ENCODE measurements at regions not wholly inside any gene's neighbourhood (a gene's known extent, or its start where the extent isn't known, plus 50 kb on each side); places are given as distances from the start of the nearest gene placed in this dataset.

DNA sequence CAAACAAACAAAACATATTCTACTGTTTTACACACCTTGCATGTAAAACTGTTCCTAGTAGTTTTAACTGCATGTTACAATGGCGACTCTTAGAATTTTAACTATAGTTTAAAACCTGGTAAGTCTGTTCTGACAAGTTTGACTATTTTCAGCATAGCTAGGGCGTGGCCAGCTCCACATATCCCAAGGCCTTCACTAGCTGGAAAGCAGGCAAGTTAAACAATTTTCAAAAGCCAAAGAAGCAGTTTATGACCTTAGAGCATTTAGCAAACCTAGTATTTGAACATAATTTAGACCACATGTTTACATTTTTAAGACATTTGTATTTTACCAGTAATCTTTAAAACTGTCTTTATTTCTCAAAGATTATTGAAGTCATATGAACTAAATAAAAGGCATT lies 402.8 kb upstream of the SYT4 start:
- intact Hi-C loops (cut with DNase I) = no loop called here
- Histone ChIP-seq H3K27ac (no peak overlapping the region), H3K27me3 (no peaks in the 10 kb centered on the region), H3K36me3 (no peaks in the 10 kb centered on the region), H3K4me1 (ENCODE audit: insufficient read depth) (no peaks in the 10 kb centered on the region), H3K4me3 (no peak overlapping the region), H3K9me3 (no peaks in the 10 kb centered on the region)
- no peak for DNase-seq
- 11 to 40% (median 12%) methylated on average over 2 of the region's 2 CpGs for WGBS, 3 donors
- TF ChIP-seq EP300 (IDR thresholded peaks at IDR 0.05) (no peak), POLR2A (IDR thresholded peaks at IDR 0.05) (no peak)
- TF ChIP-seq, protein P1, sequence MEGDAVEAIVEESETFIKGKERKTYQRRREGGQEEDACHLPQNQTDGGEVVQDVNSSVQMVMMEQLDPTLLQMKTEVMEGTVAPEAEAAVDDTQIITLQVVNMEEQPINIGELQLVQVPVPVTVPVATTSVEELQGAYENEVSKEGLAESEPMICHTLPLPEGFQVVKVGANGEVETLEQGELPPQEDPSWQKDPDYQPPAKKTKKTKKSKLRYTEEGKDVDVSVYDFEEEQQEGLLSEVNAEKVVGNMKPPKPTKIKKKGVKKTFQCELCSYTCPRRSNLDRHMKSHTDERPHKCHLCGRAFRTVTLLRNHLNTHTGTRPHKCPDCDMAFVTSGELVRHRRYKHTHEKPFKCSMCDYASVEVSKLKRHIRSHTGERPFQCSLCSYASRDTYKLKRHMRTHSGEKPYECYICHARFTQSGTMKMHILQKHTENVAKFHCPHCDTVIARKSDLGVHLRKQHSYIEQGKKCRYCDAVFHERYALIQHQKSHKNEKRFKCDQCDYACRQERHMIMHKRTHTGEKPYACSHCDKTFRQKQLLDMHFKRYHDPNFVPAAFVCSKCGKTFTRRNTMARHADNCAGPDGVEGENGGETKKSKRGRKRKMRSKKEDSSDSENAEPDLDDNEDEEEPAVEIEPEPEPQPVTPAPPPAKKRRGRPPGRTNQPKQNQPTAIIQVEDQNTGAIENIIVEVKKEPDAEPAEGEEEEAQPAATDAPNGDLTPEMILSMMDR (IDR thresholded peaks at IDR 0.05) = no peak

DNA sequence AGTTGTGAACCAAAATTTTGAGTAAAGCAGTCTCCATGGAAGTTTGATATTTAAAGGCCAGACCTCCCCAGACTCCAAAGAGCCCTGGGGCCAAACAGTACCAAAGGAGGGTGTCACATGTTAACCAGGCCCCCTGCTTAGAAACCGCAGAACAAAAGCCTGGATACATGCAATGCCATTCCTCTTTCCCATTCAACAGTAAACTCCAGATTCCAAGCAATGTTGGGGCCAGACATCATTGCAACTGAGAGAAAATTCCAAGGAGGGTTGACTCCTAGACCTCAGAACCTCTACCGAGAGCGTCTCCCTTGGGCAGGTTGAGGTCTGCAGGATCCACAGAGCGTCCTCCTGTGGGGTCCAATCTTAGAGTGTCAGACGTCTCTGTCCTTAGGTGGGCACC lies 404.4 kb upstream of the SYT4 start:
- Histone ChIP-seq H3K9me3 (no peaks in the 10 kb centered on the region), H3K27ac (no peak overlapping the region), H3K4me1 (ENCODE audit: insufficient read depth) (no peaks in the 10 kb centered on the region), H3K4me3 (no peak overlapping the region), H3K27me3 (no peaks in the 10 kb centered on the region), H3K36me3 (no peaks in the 10 kb centered on the region)
- intact Hi-C loops (cut with DNase I) = no loop called here
- TF ChIP-seq EP300 (IDR thresholded peaks at IDR 0.05) = no peak
- WGBS, 3 donors = 82 to 96% (median 88%) methylated on average over 5 of the region's 5 CpGs
- DNase-seq = no peak

DNA sequence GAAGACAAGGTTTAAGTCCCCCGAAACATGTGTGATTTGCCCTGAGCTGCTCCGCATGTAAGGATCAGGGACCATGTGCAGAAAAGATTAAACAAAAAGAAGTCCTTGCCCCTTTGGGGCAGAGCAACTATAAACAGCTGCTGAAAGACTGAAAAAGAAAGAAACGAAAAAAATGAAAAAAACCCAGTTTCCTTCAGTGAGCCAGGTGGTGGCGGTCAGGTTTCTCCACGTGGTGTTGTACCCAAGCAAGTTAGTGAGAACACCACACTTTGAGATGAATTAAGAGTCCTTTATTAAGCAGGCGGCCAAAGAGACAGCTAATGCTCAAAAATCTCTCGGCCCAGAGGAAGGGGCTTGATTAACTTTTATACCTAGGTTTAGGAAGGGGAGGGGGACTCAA lies 404.9 kb upstream of the SYT4 start:
- Histone ChIP-seq H3K4me3 (no peak overlapping the region), H3K27ac (no peak overlapping the region), H3K4me1 (ENCODE audit: insufficient read depth) (no peaks in the 10 kb centered on the region), H3K9me3 (no peaks in the 10 kb centered on the region), H3K27me3 (no peaks in the 10 kb centered on the region), H3K36me3 (no peaks in the 10 kb centered on the region)
- DNase-seq = no peak
- WGBS, 3 donors = 71 to 84% (median 73%) methylated on average over 7 of the region's 7 CpGs
- no peak for TF ChIP-seq POLR2A (IDR thresholded peaks at IDR 0.05)
- TF ChIP-seq, protein P1 (IDR thresholded peaks at IDR 0.05) = no peak
- TF ChIP-seq EP300 (IDR thresholded peaks at IDR 0.05) = no peak
- intact Hi-C loops (cut with DNase I) = no loop called here

GRCh38 chr18:43686709-43687108 lies 409.4 kb upstream of the SYT4 start:
- intact Hi-C loops (cut with DNase I) = no loop called here
- H3K27me3 ChIP-seq = no peaks in the 10 kb centered on the region
- no peaks in the 10 kb centered on the region for H3K4me1 ChIP-seq (ENCODE audit: insufficient read depth)
- no peak overlapping the region for H3K27ac ChIP-seq
- no peak overlapping the region for H3K4me3 ChIP-seq
- DNase-seq = no peak
- TF ChIP-seq, protein P1 (IDR thresholded peaks at IDR 0.05) = no peak
- TF ChIP-seq EP300 (IDR thresholded peaks at IDR 0.05) (no peak), POLR2A (IDR thresholded peaks at IDR 0.05) (no peak)
- no peaks in the 10 kb centered on the region for H3K9me3 ChIP-seq
- WGBS, 3 donors = 98 to 100% (median 99%) methylated on average over 1 of the region's 1 CpG
- no peaks in the 10 kb centered on the region for H3K36me3 ChIP-seq

DNA sequence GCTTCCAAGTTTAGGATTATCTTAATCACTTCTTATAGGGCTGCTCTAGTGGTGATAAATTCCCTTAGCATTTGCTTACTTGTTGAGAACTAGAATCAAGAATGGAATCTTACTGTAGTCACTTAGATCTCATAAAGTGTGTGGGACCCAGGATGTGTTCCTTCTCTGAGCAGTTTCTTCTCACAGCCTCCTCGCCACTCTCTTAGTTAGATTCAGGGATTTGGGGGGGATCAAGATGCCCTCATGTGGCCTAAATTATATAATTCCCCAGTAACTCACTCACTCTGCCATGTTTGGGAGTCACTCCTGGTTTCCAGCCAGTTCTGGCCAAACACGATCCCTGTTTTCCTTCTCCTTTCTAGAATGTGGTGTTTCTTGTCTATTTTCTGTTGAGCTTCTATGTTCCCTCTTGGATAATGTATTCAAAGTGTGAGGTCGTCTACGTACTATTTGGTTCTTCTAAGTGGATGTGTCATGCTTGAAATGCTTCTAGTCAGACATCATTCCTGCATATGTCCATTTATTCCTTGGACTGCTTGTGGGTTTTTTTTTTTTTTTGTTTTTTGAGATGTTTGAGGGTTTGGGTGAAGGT lies 414.9 kb upstream of the SYT4 start:
- DNase-seq = no peak

More for the DNA sequence above, 414.9 kb upstream of the SYT4 start:
- 85 to 89% (median 88%) methylated on average over 4 of the region's 4 CpGs for WGBS, 3 donors
- TF ChIP-seq, protein P1 (IDR thresholded peaks at IDR 0.05) = no peak
- no peak for TF ChIP-seq EP300 (IDR thresholded peaks at IDR 0.05)
- no peak for TF ChIP-seq POLR2A (IDR thresholded peaks at IDR 0.05)
- Histone ChIP-seq H3K9me3 (no peaks in the 10 kb centered on the region), H3K4me1 (ENCODE audit: insufficient read depth) (no peaks in the 10 kb centered on the region), H3K27ac (no peak overlapping the region), H3K27me3 (no peaks in the 10 kb centered on the region), H3K36me3 (no peaks in the 10 kb centered on the region), H3K4me3 (no peak overlapping the region)
- intact Hi-C loops (cut with DNase I) = no loop called here
